K562 (cell line): ENCODE measurements at regions not wholly inside any gene's neighbourhood (a gene's known extent, or its start where the extent isn't known, plus 50 kb on each side); places are given as distances from the start of the nearest gene placed in this dataset.

Experiments
- ATAC-seq: fragments of 200-7000 bp; cut with Tn5 transposase; 3 replicates; pipeline ENCODE4 v1.9.1; 2020; ENCODE audit warnings: moderate library complexity
- BruUV-seq: library from RNA; stranded (reverse); fragments of 400-500 nt; replicated peaks from 2 replicates; lab custom pipeline; 2021; lab: Mats Ljungman, UMichigan
- CTCF ChIA-PET: fragments of 300-600 bp; formaldehyde crosslinking; extraction: SDS; loops from one replicate; lab custom pipeline; 2021; ENCODE audit warnings: low intra/inter-chr PET ratio; lab: Yijun Ruan, JAX
- POLR2A ChIA-PET: fragments of 300-600, 350-650 bp; sonication (Branson Sonifier 250); formaldehyde crosslinking; extraction: SDS; loops from one replicate; lab custom pipeline; 2021; ENCODE audit warnings: antibody characterized with exemption, inconsistent platforms; lab: Yijun Ruan, JAX
- DNase-seq, 4 experiments: peaks; one replicate each; pipeline versions ENCODE4 v3.0.0 to v3.0.0-alpha.2; 2011 to 2018; ENCODE audit warnings: low spot score in 3 of 4, mixed read lengths in 3 of 4; ENCODE audit errors: extremely low read depth in 1 of 4
- FAIRE-seq: peaks from 2 replicates; lab custom pipeline; 2011; peaks lifted over from hg19 to GRCh38; lab: Jason Lieb, UNC
- H2AFZ ChIP-seq: 2 replicates; pipeline ENCODE4 v1.6.0; 2011; ENCODE audit warnings: low read depth, low read length, control low read depth, inconsistent platforms
- H3K27ac ChIP-seq: fragments of 200-600 bp; 3 replicates; pipeline ENCODE4 v1.8.0; 2011; ENCODE audit warnings: low read depth, mild to moderate bottlenecking, control low read depth, inconsistent platforms, low read length, moderate library complexity, mixed read lengths; ENCODE audit errors: extremely low read depth
- H3K27me3 ChIP-seq, 2 experiments: fragments of 300-600 bp in 1 of 2; 2 replicates in 1 of 2; 3 replicates in 1 of 2; pipeline versions ENCODE4 v1.6.0 to v1.8.0; 2011; ENCODE audit warnings: inconsistent platforms in 2 of 2, low read length in 2 of 2, mild to moderate bottlenecking in 1 of 2, mixed read lengths in 1 of 2, moderate library complexity in 1 of 2; ENCODE audit not compliant: control insufficient read depth in 2 of 2, insufficient read depth in 2 of 2
- H3K36me3 ChIP-seq: fragments of 300-600 bp; 3 replicates; pipeline ENCODE4 v1.8.0; 2011; ENCODE audit warnings: mild to moderate bottlenecking, low read length, inconsistent platforms; ENCODE audit not compliant: control insufficient read depth, insufficient read depth
- H3K4me1 ChIP-seq, 2 experiments: fragments of 200-600 bp in 1 of 2; replicated peaks in 1 of 2; 2 replicates in 1 of 2; 3 replicates in 1 of 2; pipeline versions ENCODE4 v1.5.1 to v1.8.0; 2011; ENCODE audit warnings: inconsistent platforms in 2 of 2, low read length in 2 of 2, mild to moderate bottlenecking in 1 of 2, mixed read lengths in 1 of 2, moderate library complexity in 1 of 2; ENCODE audit not compliant: control insufficient read depth in 2 of 2, insufficient read depth in 2 of 2
- H3K4me2 ChIP-seq: 2 replicates; pipeline ENCODE4 v1.6.1; 2011; ENCODE audit warnings: low read length, control low read depth, inconsistent platforms, mixed read lengths; ENCODE audit not compliant: insufficient read depth
- H3K4me3 ChIP-seq: fragments of 200-600 bp; sonication (generic), shearing (Covaris generic); 2 replicates; pipeline ENCODE4 v1.5.1; 2016; ENCODE audit warnings: control low read depth, inconsistent platforms
- H3K79me2 ChIP-seq: fragments of 200-600 bp; 3 replicates; pipeline ENCODE4 v1.8.0; 2011; ENCODE audit warnings: low read length, inconsistent platforms; ENCODE audit not compliant: control insufficient read depth, insufficient read depth
- H3K9ac ChIP-seq, 2 experiments: 2 replicates each; pipeline versions ENCODE4 v1.6.0 to v1.6.1; 2011; ENCODE audit warnings: low read depth in 2 of 2, low read length in 2 of 2, control low read depth in 1 of 2, inconsistent platforms in 1 of 2, mild to moderate bottlenecking in 1 of 2, mixed read lengths in 1 of 2; ENCODE audit not compliant: insufficient read depth in 1 of 2
- H3K9me1 ChIP-seq: one replicate; pipeline ENCODE4 v1.6.0; 2011; ENCODE audit warnings: inconsistent platforms, mild to moderate bottlenecking, low read length, moderate library complexity; ENCODE audit not compliant: control insufficient read depth, insufficient read depth
- H3K9me3 ChIP-seq: replicated peaks from 2 replicates; pipeline ENCODE4 v1.5.1; 2011; ENCODE audit warnings: low read depth, low read length, inconsistent platforms; ENCODE audit not compliant: control insufficient read depth, insufficient read depth
- H4K20me1 ChIP-seq: replicated peaks from 2 replicates; pipeline ENCODE4 v1.6.1; 2011; ENCODE audit warnings: low read length, inconsistent platforms, mixed read lengths; ENCODE audit not compliant: control insufficient read depth, insufficient read depth
- ARID2 ChIP-seq: fragments of 450-650 bp; IDR thresholded peaks from 2 replicates; pipeline ENCODE4 v1.6.1; 2017; ENCODE audit warnings: antibody characterized with exemption, mild to moderate bottlenecking
- HSF4 ChIP-seq: fragments of 250-450 bp; sonication (Bioruptor Pico); IDR thresholded peaks from 2 replicates; pipeline ENCODE4 v2.1.2; 2022; ENCODE audit warnings: mild to moderate bottlenecking, moderate library complexity, borderline replicate concordance
- IRF1 ChIP-seq: sonication (generic); formaldehyde crosslinking; IDR thresholded peaks from 2 replicates; pipeline ENCODE4 v1.8.0; 2022; ENCODE audit warnings: missing genetic modification reagents, mild to moderate bottlenecking, borderline replicate concordance
- KHSRP ChIP-seq: fragments of 450-650 bp; IDR thresholded peaks from 2 replicates; pipeline ENCODE4 v1.6.1; 2017
- MXD1 ChIP-seq: fragments of 250-450 bp; sonication (Bioruptor Pico); IDR thresholded peaks from 2 replicates; pipeline ENCODE4 v1.8.0; 2021; ENCODE audit warnings: borderline replicate concordance, mild to moderate bottlenecking, moderate library complexity; ENCODE audit not compliant: poor library complexity, severe bottlenecking
- NFIC ChIP-seq: fragments of 450-650 bp; IDR thresholded peaks from 2 replicates; pipeline ENCODE4 v1.6.1; 2017; ENCODE audit warnings: mild to moderate bottlenecking, inconsistent platforms
- RBM34 ChIP-seq: fragments of 200-400 bp; formaldehyde crosslinking; IDR thresholded peaks from 2 replicates; pipeline ENCODE4 v1.6.1; 2018; ENCODE audit warnings: low read length, borderline replicate concordance; ENCODE audit not compliant: insufficient read depth
- SIN3B ChIP-seq: fragments of 450-650 bp; IDR thresholded peaks from 2 replicates; pipeline ENCODE4 v1.6.1; 2017; ENCODE audit warnings: low read depth, mild to moderate bottlenecking, moderate library complexity
- SP2 ChIP-seq: IDR thresholded peaks from 2 replicates; pipeline ENCODE4 v1.6.1; 2011; ENCODE audit warnings: mild to moderate bottlenecking, low read depth, low read length, moderate library complexity; ENCODE audit not compliant: poor library complexity, severe bottlenecking; ENCODE audit errors: extremely low read depth
- SPI1 ChIP-seq: IDR thresholded peaks from 2 replicates; pipeline ENCODE4 v1.6.1; 2011; ENCODE audit warnings: low read depth, low read length, control low read depth, borderline replicate concordance
- ZBTB17 ChIP-seq: fragments of 450-650 bp; formaldehyde crosslinking; IDR thresholded peaks from 2 replicates; pipeline ENCODE4 v1.4.0; 2020; ENCODE audit warnings: mild to moderate bottlenecking
- ZBTB43 ChIP-seq: sonication (generic); formaldehyde crosslinking; IDR thresholded peaks from 2 replicates; pipeline ENCODE4 v1.8.0; 2023; ENCODE audit warnings: mild to moderate bottlenecking, missing genetic modification reagents
- WGBS: fragments of 100-300 bp; shearing (Covaris generic); methylation state at CpG from one replicate; pipeline ENCODE4 v1.1.6; 2016; ENCODE audit warnings: low coverage, mixed read lengths; ENCODE audit not compliant: insufficient coverage; ENCODE audit errors: missing lambda C conversion rate; 5-methylcytosine and 5-hydroxymethylcytosine counted together
- in situ Hi-C: fragments of 300-500 bp; cut with MboI; formaldehyde crosslinking; loops from 4 replicates; pipeline ENCODE4 v1.15.0; 2018; ENCODE audit warnings: inconsistent platforms, mixed read lengths
- intact Hi-C: fragments of 100-400 bp; cut with micrococcal nuclease; formaldehyde crosslinking; loops from 2 replicates; pipeline ENCODE4 v1.14.2; 2022

GRCh38 chr2:64315291-64315960 is 138.5 kb upstream of the LGALSL start:
- H3K79me2 ChIP-seq = no peaks in the 10 kb centered on the region
- in situ Hi-C loops = no loop called here
- no peaks in the 10 kb centered on the region for H3K9me1 ChIP-seq
- intact Hi-C loops = loop anchor here (10.0 kb wide), 2 partner anchors 101 to 131 kb away; no protein-coding TSS in a partner anchor
- H3K36me3 ChIP-seq = no peaks in the 10 kb centered on the region
- CTCF ChIA-PET = no interaction called here
- H3K9me3 ChIP-seq = no peaks in the 10 kb centered on the region
- TF ChIP-seq MXD1 (CRISPR knock-in tag) (no peak), SP2 (no peak), RBM34 (no peak), KHSRP (no peak), SIN3B (no peak), IRF1 (no peak), HSF4 (no peak), ARID2 (no peak), ZBTB43 (CRISPR knock-in tag) (no peak), ZBTB17 (CRISPR knock-in tag) (no peak), SPI1 (no peak), NFIC (no peak)
- no peak overlapping the region for H3K4me2 ChIP-seq
- no peak overlapping the region for H3K27ac ChIP-seq
- no peak overlapping the region for H2AFZ ChIP-seq
- no peak for FAIRE-seq
- no peak for DNase-seq
- H3K4me1 ChIP-seq = peaks cover 4 to 6% of the 10 kb centered on the region in 2 experiments; a peak in 3 of 5 replicates
- 9% methylated on average over 6 of the region's 6 CpGs for WGBS
- BruUV-seq = no TSS peak
- no peaks in the 10 kb centered on the region for H4K20me1 ChIP-seq
- no peak for ATAC-seq
- no peak overlapping the region for H3K4me3 ChIP-seq
- H3K9ac ChIP-seq = no peak overlapping the region
- peaks cover 31 to 48% of the 10 kb centered on the region in 2 experiments for H3K27me3 ChIP-seq
- POLR2A ChIA-PET = no interaction called here
